H1 (cell line): ENCODE measurements at regions not wholly inside any gene's neighbourhood (a gene's known extent, or its start where the extent isn't known, plus 50 kb on each side); places are given as distances from the start of the nearest gene placed in this dataset.

Experiments used
- CTCF ChIA-PET: fragments of 300-600 bp; sonication (Branson Sonifier 250); formaldehyde crosslinking; loops from one replicate; lab custom pipeline; 2021; ENCODE audit not compliant: partially characterized antibody; lab: Charles Lee
- POLR2A ChIA-PET: fragments of 300-600 bp; sonication (Branson Sonifier 250); formaldehyde crosslinking; loops from one replicate; lab custom pipeline; 2021; ENCODE audit warnings: inconsistent platforms; ENCODE audit not compliant: partially characterized antibody; lab: Charles Lee
- DNase-seq, 2 experiments: peaks; one replicate each; pipeline versions ENCODE4 v3.0.0 to v3.0.0-alpha.2; 2010 to 2022; ENCODE audit warnings: low spot score in 2 of 2, low read depth in 1 of 2, mixed read lengths in 1 of 2
- FAIRE-seq: peaks from 2 replicates; lab custom pipeline; 2011; peaks lifted over from hg19 to GRCh38; lab: Jason Lieb, UNC
- H2AFZ ChIP-seq: 2 replicates; pipeline ENCODE4 v1.8.1; 2012; ENCODE audit warnings: low read length, inconsistent platforms
- H2AK5ac ChIP-seq: 2 replicates; pipeline ENCODE4 v1.6.1; 2013; ENCODE audit warnings: low read depth, low read length
- H2BK120ac ChIP-seq: replicated peaks from 2 replicates; pipeline ENCODE3; 2013; ENCODE audit warnings: low read depth, low read length, inconsistent platforms
- H2BK12ac ChIP-seq: 2 replicates; pipeline ENCODE4 v1.6.1; 2013; ENCODE audit warnings: low read depth, low read length
- H2BK15ac ChIP-seq: 2 replicates; pipeline ENCODE4 v1.6.1; 2013; ENCODE audit warnings: low read length
- H2BK20ac ChIP-seq: 2 replicates; pipeline ENCODE4 v1.6.1; 2013; ENCODE audit warnings: low read length
- H2BK5ac ChIP-seq: 2 replicates; pipeline ENCODE4 v1.6.1; 2013; ENCODE audit warnings: low read depth, low read length
- H3K14ac ChIP-seq: 2 replicates; pipeline ENCODE4 v1.6.1; 2013; ENCODE audit warnings: inconsistent platforms; ENCODE audit not compliant: insufficient read length
- H3K18ac ChIP-seq: 2 replicates; pipeline ENCODE4 v1.6.1; 2013; ENCODE audit warnings: low read length; ENCODE audit errors: extremely low read depth
- H3K23ac ChIP-seq: 2 replicates; pipeline ENCODE4 v1.6.1; 2013; ENCODE audit warnings: inconsistent platforms; ENCODE audit not compliant: insufficient read length
- H3K23me2 ChIP-seq: 2 replicates; pipeline ENCODE4 v1.6.1; 2013; ENCODE audit warnings: low read depth, low read length
- H3K27ac ChIP-seq: 2 replicates; pipeline ENCODE4 v1.6.1; 2011; ENCODE audit warnings: low read depth, low read length, inconsistent platforms
- H3K27me3 ChIP-seq, 4 experiments: replicated peaks in 1 of 4; 1 replicate in 1 of 4; 2 replicates in 3 of 4; pipeline versions ENCODE4 v1.6.1 to v1.8.1; 2011 to 2013; ENCODE audit warnings: low read length in 3 of 4, mild to moderate bottlenecking in 3 of 4, inconsistent platforms in 2 of 4, mixed read lengths in 2 of 4, moderate library complexity in 1 of 4; ENCODE audit not compliant: control insufficient read depth in 3 of 4, insufficient read depth in 3 of 4; ENCODE audit errors: extremely low read depth in 1 of 4
- H3K36me3 ChIP-seq, 4 experiments: 2 replicates each; pipeline versions ENCODE4 v1.6.1 to v1.8.1; 2011 to 2013; ENCODE audit warnings: mild to moderate bottlenecking in 4 of 4, low read length in 3 of 4, moderate library complexity in 2 of 4, control low read depth in 1 of 4, inconsistent platforms in 1 of 4; ENCODE audit not compliant: insufficient read depth in 4 of 4, control insufficient read depth in 2 of 4
- H3K4ac ChIP-seq: replicated peaks from 2 replicates; pipeline ENCODE3; 2013; ENCODE audit warnings: low read length, low read depth, mixed read lengths, inconsistent platforms; ENCODE audit not compliant: insufficient read length
- H3K4me1 ChIP-seq, 4 experiments: replicated peaks in 1 of 4; 1 replicate in 1 of 4; 2 replicates in 3 of 4; pipeline versions ENCODE4 v1.6.1 to v1.8.1; 2011 to 2013; ENCODE audit warnings: low read length in 3 of 4, inconsistent platforms in 2 of 4, mixed read lengths in 1 of 4; ENCODE audit not compliant: insufficient read depth in 4 of 4, control insufficient read depth in 3 of 4
- H3K4me2 ChIP-seq, 2 experiments: 2 replicates each; pipeline versions ENCODE4 v1.6.1 to v1.8.1; 2011 to 2013; ENCODE audit warnings: low read depth in 2 of 2, low read length in 2 of 2, control low read depth in 1 of 2, inconsistent platforms in 1 of 2, mild to moderate bottlenecking in 1 of 2; ENCODE audit not compliant: insufficient read depth in 1 of 2
- H3K4me3 ChIP-seq, 4 experiments: fragments of 200-600, 300-600 bp in 1 of 4; sonication (generic), shearing (Covaris generic), sonication (Bioruptor Twin) in 1 of 4; 2 replicates each; pipeline versions ENCODE4 v1.5.1 to v1.8.1; 2011 to 2016; ENCODE audit warnings: low read length in 4 of 4, low read depth in 3 of 4, control low read depth in 2 of 4, inconsistent platforms in 2 of 4, mild to moderate bottlenecking in 2 of 4, mixed read lengths in 1 of 4, moderate library complexity in 1 of 4; ENCODE audit not compliant: insufficient read depth in 2 of 4; ENCODE audit errors: extremely low read depth in 1 of 4
- H3K56ac ChIP-seq: replicated peaks from 2 replicates; pipeline ENCODE3; 2013; ENCODE audit warnings: low read depth, mild to moderate bottlenecking, mixed read lengths, low read length, inconsistent platforms; ENCODE audit not compliant: insufficient read length
- H3K79me1 ChIP-seq: 2 replicates; pipeline ENCODE4 v1.6.1; 2013; ENCODE audit warnings: low read depth, low read length, control low read depth
- H3K79me2 ChIP-seq, 2 experiments: 2 replicates each; pipeline versions ENCODE4 v1.6.1 to v1.8.1; 2012 to 2013; ENCODE audit warnings: low read length in 2 of 2, mild to moderate bottlenecking in 2 of 2, inconsistent platforms in 1 of 2; ENCODE audit not compliant: insufficient read depth in 2 of 2, control insufficient read depth in 1 of 2
- H3K9ac ChIP-seq, 4 experiments: replicated peaks in 1 of 4; 1 replicate in 1 of 4; 2 replicates in 3 of 4; pipeline versions ENCODE4 v1.6.1 to v1.8.1; 2011 to 2013; ENCODE audit warnings: low read depth in 3 of 4, low read length in 3 of 4, control low read depth in 2 of 4, mild to moderate bottlenecking in 2 of 4, moderate library complexity in 2 of 4, inconsistent platforms in 1 of 4; ENCODE audit errors: extremely low read depth in 1 of 4
- H3K9me3 ChIP-seq, 2 experiments: 2 replicates each; pipeline versions ENCODE4 v1.6.1 to v1.8.1; 2012 to 2013; ENCODE audit warnings: mild to moderate bottlenecking in 2 of 2, moderate library complexity in 2 of 2, control low read depth in 1 of 2, inconsistent platforms in 1 of 2, low read depth in 1 of 2, low read length in 1 of 2, mixed read lengths in 1 of 2; ENCODE audit not compliant: insufficient read depth in 2 of 2
- H4K20me1 ChIP-seq, 2 experiments: replicated peaks in 1 of 2; 2 replicates each; pipeline versions ENCODE3 to v1.8.1; 2011 to 2013; ENCODE audit warnings: inconsistent platforms in 2 of 2, low read length in 2 of 2, mild to moderate bottlenecking in 1 of 2; ENCODE audit not compliant: insufficient read depth in 2 of 2, control insufficient read depth in 1 of 2
- H4K5ac ChIP-seq: 2 replicates; pipeline ENCODE4 v1.6.1; 2013; ENCODE audit warnings: low read length, low read depth, mixed read lengths, inconsistent platforms; ENCODE audit not compliant: insufficient read length
- H4K8ac ChIP-seq: 2 replicates; pipeline ENCODE4 v1.8.0; 2013; ENCODE audit warnings: mild to moderate bottlenecking, moderate library complexity, low read length, inconsistent platforms; ENCODE audit not compliant: insufficient read depth; ENCODE audit errors: extremely low read depth
- H4K91ac ChIP-seq: replicated peaks from 2 replicates; pipeline ENCODE3; 2013; ENCODE audit warnings: low read length, mixed read lengths, inconsistent platforms; ENCODE audit not compliant: insufficient read length
- ATF2 ChIP-seq: IDR thresholded peaks from 2 replicates; pipeline ENCODE4 v1.6.1; 2012; ENCODE audit warnings: low read length, inconsistent platforms
- CTCF ChIP-seq, 3 experiments: IDR thresholded peaks; 1 replicate in 2 of 3; 2 replicates in 1 of 3; pipeline versions ENCODE4 v1.5.1 to v1.6.1; 2011; ENCODE audit warnings: low read length in 3 of 3, mild to moderate bottlenecking in 3 of 3, inconsistent platforms in 2 of 3, low read depth in 1 of 3, moderate library complexity in 1 of 3; ENCODE audit not compliant: insufficient read depth in 1 of 3; ENCODE audit errors: control extremely low read depth in 1 of 3
- HDAC2 ChIP-seq, 2 experiments: fragments of 300-600 bp in 1 of 2; sonication (generic) in 1 of 2; IDR thresholded peaks; 2 replicates each; pipeline ENCODE4 v1.6.1; 2011 to 2012; ENCODE audit warnings: low read depth in 2 of 2, low read length in 2 of 2, mild to moderate bottlenecking in 2 of 2, moderate library complexity in 2 of 2, borderline replicate concordance in 1 of 2, inconsistent platforms in 1 of 2
- KDM4A ChIP-seq: IDR thresholded peaks from one replicate; pipeline ENCODE4 v1.7.1; 2012; ENCODE audit warnings: low read depth, mild to moderate bottlenecking, moderate library complexity, low read length, inconsistent platforms; ENCODE audit not compliant: severe bottlenecking
- SP2 ChIP-seq: IDR thresholded peaks from 2 replicates; pipeline ENCODE4 v1.6.1; 2012; ENCODE audit warnings: mild to moderate bottlenecking, low read length, inconsistent platforms
- TCF12 ChIP-seq: IDR thresholded peaks from 2 replicates; pipeline ENCODE4 v1.6.1; 2011; ENCODE audit warnings: low read depth, mild to moderate bottlenecking, low read length
- TEAD4 ChIP-seq: IDR thresholded peaks from 2 replicates; pipeline ENCODE4 v1.6.1; 2012; ENCODE audit warnings: low read depth, low read length, inconsistent platforms, mixed read lengths
- YY1 ChIP-seq: IDR thresholded peaks from 2 replicates; pipeline ENCODE4 v1.6.1; 2011; ENCODE audit warnings: low read depth, mild to moderate bottlenecking, low read length
- WGBS, 2 experiments: shearing (Covaris generic) in 1 of 2; methylation state at CpG; one replicate each; pipeline versions ENCODE4 v1.1.6 to v1.1.7; 2013 to 2015; ENCODE audit warnings: low lambda C conversion rate in 2 of 2, mixed read lengths in 2 of 2, inconsistent platforms in 1 of 2, low coverage in 1 of 2, missing lambda C conversion rate in 1 of 2; ENCODE audit not compliant: insufficient replicate concordance in 2 of 2, insufficient coverage in 1 of 2, insufficient read length in 1 of 2; ENCODE audit errors: extremely low coverage in 1 of 2, missing lambda C conversion rate in 1 of 2; 5-methylcytosine and 5-hydroxymethylcytosine counted together

GRCh38 chr6:71527886-71528285, 239.3 kb downstream of the OGFRL1 start:
- Histone ChIP-seq H3K79me2 (no peaks in the 10 kb centered on the region), H3K4me3 (no peak overlapping the region), H2AK5ac (no peak overlapping the region), H2BK12ac (no peak overlapping the region), H3K23me2 (no peaks in the 10 kb centered on the region), H3K14ac (no peak overlapping the region), H3K18ac (no peak overlapping the region), H3K4me1 (no peaks in the 10 kb centered on the region; a peak in 2 of 7 replicates), H4K91ac (no peak overlapping the region), H2BK20ac (no peak overlapping the region), H3K4me2 (no peak overlapping the region), H2BK120ac (no peak overlapping the region), H2BK15ac (no peak overlapping the region), H4K5ac (no peak overlapping the region), H3K4ac (no peak overlapping the region), H4K8ac (no peak overlapping the region), H3K79me1 (no peaks in the 10 kb centered on the region), H3K56ac (no peak overlapping the region), H3K9me3 (no peaks in the 10 kb centered on the region), H3K9ac (no peak overlapping the region), H2AFZ (no peak overlapping the region), H4K20me1 (no peaks in the 10 kb centered on the region), H3K27ac (no peak overlapping the region), H3K36me3 (no peaks in the 10 kb centered on the region), H3K27me3 (no peaks in the 10 kb centered on the region), H2BK5ac (no peak overlapping the region), H3K23ac (no peak overlapping the region)
- 100% methylated on average over 1 of the region's 1 CpG; no CpG with 5 or more reads in 1 of the 2 experiments for WGBS, 2 experiments
- POLR2A ChIA-PET, result no interaction called here
- TF ChIP-seq TCF12, result no peak
- no peak for TF ChIP-seq ATF2
- TF ChIP-seq HDAC2 (IDR thresholded peaks at IDR 0.05; ENCODE audit: borderline replicate concordance in 1 of 2, low read depth in 2 of 2, low read length in 2 of 2), result no peak
- TF ChIP-seq KDM4A, result no peak
- no peak for TF ChIP-seq SP2
- no peak for TF ChIP-seq YY1
- TF ChIP-seq TEAD4, result no peak
- no peak for TF ChIP-seq CTCF (IDR thresholded peaks at IDR 0.05; ENCODE audit: control extremely low read depth in 1 of 3, insufficient read depth in 1 of 3, low read depth in 1 of 3, low read length in 3 of 3)
- CTCF ChIA-PET, result no interaction called here
- DNase-seq (no peak), FAIRE-seq (no peak)
